Right lobe of liver (tissue), 6 donors: ENCODE measurements at regions not wholly inside any gene's neighbourhood (a gene's known extent, or its start where the extent isn't known, plus 50 kb on each side); places are given as distances from the start of the nearest gene placed in this dataset.
A peak's percentile ranks its signal among the peaks of the same experiment; 100 is the strongest.

Experiments used
- ATAC-seq, 4 donors: fragments of 200-7000 bp; cut with Tn5 transposase; one replicate each; pipeline ENCODE4 v1.9.1; 2020; ENCODE audit warnings: mild to moderate bottlenecking in 4 of 4, moderate library complexity in 4 of 4
- DNase-seq, 3 donors: peaks; one replicate each; pipeline ENCODE4 v3.0.0-alpha.2; 2020
- H3K27ac ChIP-seq, 3 donors: fragments of 200-600 bp; one replicate each; pipeline ENCODE4 v1.8.0; 2022
- H3K27me3 ChIP-seq, 2 donors: fragments of 200-600 bp; one replicate each; pipeline ENCODE4 v1.8.0; 2022
- H3K36me3 ChIP-seq, 4 donors: fragments of 200-600 bp; sonication (generic) in 1 of 4; one replicate each; pipeline versions ENCODE4 v1.5.1 to v1.8.0; 2017 to 2022; ENCODE audit warnings: control low read depth in 1 of 4
- H3K4me1 ChIP-seq, 4 donors: fragments of 200-600 bp; sonication (generic) in 1 of 4; one replicate each; pipeline versions ENCODE4 v1.5.1 to v1.8.0; 2017 to 2022; ENCODE audit warnings: control low read depth in 1 of 4
- H3K4me3 ChIP-seq, 3 donors: fragments of 200-600 bp; one replicate each; pipeline ENCODE4 v1.8.0; 2022
- H3K9me3 ChIP-seq, 4 donors: fragments of 200-600 bp; sonication (generic) in 1 of 4; one replicate each; pipeline versions ENCODE4 v1.5.1 to v1.8.0; 2017 to 2022; ENCODE audit warnings: control low read depth in 1 of 4
- POLR2A ChIP-seq: fragments of 450-650 bp; IDR thresholded peaks from one replicate; pipeline ENCODE4 v1.6.1; 2017; ENCODE audit warnings: antibody characterized with exemption, mild to moderate bottlenecking
- WGBS: methylation state at CpG from one replicate; pipeline ENCODE4 v1.1.6; 2018; ENCODE audit warnings: low coverage, low lambda C conversion rate; ENCODE audit not compliant: insufficient coverage; ENCODE audit errors: missing lambda C conversion rate; 5-methylcytosine and 5-hydroxymethylcytosine counted together
- intact Hi-C, 2 donors: fragments of 100-400 bp; cut with DNase I; formaldehyde crosslinking; loops; one replicate each; pipeline versions ENCODE4 v1.11.2 to v1.14.1; 2022
- TF ChIP-seq, protein P1 (sequence below), 4 donors: fragments of 200-600 bp in 3 of 4; fragments of 450-650 bp in 1 of 4; IDR thresholded peaks; one replicate each; pipeline versions ENCODE4 v1.5.1 to v1.8.0; 2016 to 2022; ENCODE audit warnings: antibody characterized with exemption in 4 of 4, mild to moderate bottlenecking in 2 of 4
- donor health status: DM: no; HTN: yes; CAD: no.
- donor health status: DM: no; HTN: no; CAD: no.
- donor health status: DM: no; HTN: no; CAD: no.
- donor health status: DM: no; HTN: yes; CAD: no.
- donor health status: DM: no; HTN: yes; CAD: no.

- Histone ChIP-seq H3K27me3 (no peaks in the 10 kb centered on the region), H3K36me3 (no peaks in the 10 kb centered on the region), H3K27ac (no peak overlapping the region), H3K9me3 (no peaks in the 10 kb centered on the region), H3K4me3 (no peak overlapping the region), H3K4me1 (peaks cover 0 to 5% (median under 1%) of the 10 kb centered on the region in 4 donors)
- DNase-seq: no peak
- TF ChIP-seq, protein P1, sequence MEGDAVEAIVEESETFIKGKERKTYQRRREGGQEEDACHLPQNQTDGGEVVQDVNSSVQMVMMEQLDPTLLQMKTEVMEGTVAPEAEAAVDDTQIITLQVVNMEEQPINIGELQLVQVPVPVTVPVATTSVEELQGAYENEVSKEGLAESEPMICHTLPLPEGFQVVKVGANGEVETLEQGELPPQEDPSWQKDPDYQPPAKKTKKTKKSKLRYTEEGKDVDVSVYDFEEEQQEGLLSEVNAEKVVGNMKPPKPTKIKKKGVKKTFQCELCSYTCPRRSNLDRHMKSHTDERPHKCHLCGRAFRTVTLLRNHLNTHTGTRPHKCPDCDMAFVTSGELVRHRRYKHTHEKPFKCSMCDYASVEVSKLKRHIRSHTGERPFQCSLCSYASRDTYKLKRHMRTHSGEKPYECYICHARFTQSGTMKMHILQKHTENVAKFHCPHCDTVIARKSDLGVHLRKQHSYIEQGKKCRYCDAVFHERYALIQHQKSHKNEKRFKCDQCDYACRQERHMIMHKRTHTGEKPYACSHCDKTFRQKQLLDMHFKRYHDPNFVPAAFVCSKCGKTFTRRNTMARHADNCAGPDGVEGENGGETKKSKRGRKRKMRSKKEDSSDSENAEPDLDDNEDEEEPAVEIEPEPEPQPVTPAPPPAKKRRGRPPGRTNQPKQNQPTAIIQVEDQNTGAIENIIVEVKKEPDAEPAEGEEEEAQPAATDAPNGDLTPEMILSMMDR (IDR thresholded peaks at IDR 0.05): no peak
- TF ChIP-seq POLR2A: no peak
- ATAC-seq: no peak
- WGBS: 76% methylated on average over 4 of the region's 4 CpGs
- intact Hi-C loops: no loop called here
Measured at GRCh38 chrX:42597481-42597880, 180.5 kb downstream of the PPP1R2C start.

DNA sequence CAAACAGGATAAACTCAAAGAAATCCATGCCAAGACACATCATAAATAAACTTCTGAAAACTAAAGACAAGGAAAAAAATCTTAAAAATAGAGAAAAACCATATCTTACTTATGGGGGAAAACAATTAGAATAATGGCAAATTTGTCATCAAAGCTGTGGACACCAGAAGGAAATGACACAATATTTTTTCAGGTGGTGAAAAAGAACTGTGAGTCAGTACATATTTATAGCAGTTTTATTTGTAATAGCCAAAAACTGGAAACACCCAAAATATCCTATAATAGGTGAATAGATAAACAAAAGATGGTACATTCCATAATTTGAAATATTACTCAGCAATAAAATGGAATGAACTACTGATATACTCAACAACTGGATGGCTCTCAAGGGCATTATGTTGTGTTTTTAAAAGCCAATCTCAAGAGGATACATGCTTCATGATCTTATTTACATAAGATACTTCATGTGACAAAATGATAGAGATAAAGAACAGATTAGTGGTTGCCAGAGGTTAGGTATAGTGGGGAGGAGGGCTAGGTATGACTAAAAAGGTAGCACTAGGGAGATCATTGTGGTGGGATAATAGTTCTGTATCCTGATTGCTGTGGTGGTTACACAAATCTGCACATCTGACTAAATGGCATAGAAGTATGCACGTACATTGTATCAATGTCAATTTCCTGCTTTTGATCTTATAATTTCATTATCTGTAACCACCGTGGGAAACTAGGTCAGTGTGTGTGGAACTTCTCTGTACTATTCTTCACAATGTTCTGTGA lies 191.9 kb downstream of the PPP1R2C start:
- Histone ChIP-seq H3K9me3 (no peaks in the 10 kb centered on the region), H3K4me1 (no peaks in the 10 kb centered on the region), H3K27ac (no peak overlapping the region), H3K36me3 (no peaks in the 10 kb centered on the region), H3K4me3 (no peak overlapping the region), H3K27me3 (no peaks in the 10 kb centered on the region)
- intact Hi-C loops: no loop called here
- no peak for TF ChIP-seq POLR2A
- TF ChIP-seq, protein P1 (IDR thresholded peaks at IDR 0.05): no peak
- DNase-seq (no peak), ATAC-seq (no peak)
- 25% methylated on average over 2 of the region's 2 CpGs for WGBS

DNA sequence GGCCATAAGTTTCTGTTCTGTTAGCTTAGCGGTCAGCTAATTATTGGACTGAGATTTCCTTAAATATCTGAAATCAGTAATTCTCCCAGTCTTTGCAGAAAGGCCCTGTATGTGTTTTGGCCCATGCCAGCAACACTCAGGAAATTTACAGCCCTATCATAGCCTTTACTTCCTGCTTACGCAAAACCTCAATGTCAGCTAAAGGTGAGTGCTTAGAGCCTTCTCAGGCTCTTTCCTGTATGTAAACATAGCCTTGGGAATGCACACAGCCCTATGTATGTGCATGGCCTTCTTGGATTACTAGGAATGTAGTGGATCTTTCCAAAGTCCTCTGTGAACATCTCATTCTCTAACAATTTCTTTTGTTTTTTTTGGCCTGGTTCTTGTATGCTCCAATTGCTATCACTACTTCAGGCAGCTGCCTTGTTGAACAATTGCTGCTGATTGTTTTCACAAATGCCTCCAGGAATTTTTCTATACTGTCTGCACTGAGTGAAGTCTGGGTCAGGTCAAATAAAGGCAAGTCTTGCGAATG lies 200.0 kb downstream of the PPP1R2C start:
- intact Hi-C loops: no loop called here
- WGBS: 40% methylated on average over 3 of the region's 3 CpGs

GRCh38 chrX:42567268-42567667 lies 210.7 kb downstream of the PPP1R2C start:
- DNase-seq (no peak), ATAC-seq (no peak)
- H3K9me3 ChIP-seq: no peaks in the 10 kb centered on the region
- WGBS: 57% methylated on average over 1 of the region's 1 CpG
- H3K4me3 ChIP-seq: no peak overlapping the region
- H3K36me3 ChIP-seq: no peaks in the 10 kb centered on the region
- H3K27me3 ChIP-seq: no peaks in the 10 kb centered on the region
- H3K4me1 ChIP-seq: no peaks in the 10 kb centered on the region
- no peak for TF ChIP-seq POLR2A
- TF ChIP-seq, protein P1 (IDR thresholded peaks at IDR 0.05): no peak
- intact Hi-C loops: no loop called here
- no peak overlapping the region for H3K27ac ChIP-seq

More for the DNA sequence above, 200.0 kb downstream of the PPP1R2C start:
- Histone ChIP-seq H3K4me3 (no peak overlapping the region), H3K4me1 (no peaks in the 10 kb centered on the region), H3K27me3 (no peaks in the 10 kb centered on the region), H3K36me3 (no peaks in the 10 kb centered on the region), H3K27ac (no peak overlapping the region), H3K9me3 (no peaks in the 10 kb centered on the region)
- peak in 3 of 4 donors; percentile 24 to 51 (median 30) for ATAC-seq
- no peak for DNase-seq
- TF ChIP-seq, protein P1 (IDR thresholded peaks at IDR 0.05): no peak
- TF ChIP-seq POLR2A: no peak
